Neural cell (in vitro differentiated cells): ENCODE measurements at regions not wholly inside any gene's neighbourhood (a gene's known extent, or its start where the extent isn't known, plus 50 kb on each side); places are given as distances from the start of the nearest gene placed in this dataset.

ENCODE experiments used
- EZH2 ChIP-seq: fragments of 200-600, 300-800 bp; shearing (Covaris generic), sonication (generic); IDR thresholded peaks from 2 replicates; pipeline ENCODE4 v1.6.1; 2014; ENCODE audit warnings: antibody characterized with exemption, low read length, borderline replicate concordance, mild to moderate bottlenecking; ENCODE audit not compliant: insufficient read depth, poor library complexity, severe bottlenecking
- POLR2AphosphoS5 ChIP-seq: IDR thresholded peaks from 2 replicates; pipeline ENCODE4 v1.6.1; 2012
- TAF1 ChIP-seq: IDR thresholded peaks from 2 replicates; pipeline ENCODE4 v1.6.1; 2012; ENCODE audit warnings: low read depth
- TF ChIP-seq, protein P1 (sequence below): fragments of 450-650 bp; IDR thresholded peaks from 2 replicates; pipeline ENCODE4 v1.5.1; 2014; ENCODE audit warnings: antibody characterized with exemption, mild to moderate bottlenecking, moderate library complexity; ENCODE audit not compliant: poor library complexity, severe bottlenecking

DNA sequence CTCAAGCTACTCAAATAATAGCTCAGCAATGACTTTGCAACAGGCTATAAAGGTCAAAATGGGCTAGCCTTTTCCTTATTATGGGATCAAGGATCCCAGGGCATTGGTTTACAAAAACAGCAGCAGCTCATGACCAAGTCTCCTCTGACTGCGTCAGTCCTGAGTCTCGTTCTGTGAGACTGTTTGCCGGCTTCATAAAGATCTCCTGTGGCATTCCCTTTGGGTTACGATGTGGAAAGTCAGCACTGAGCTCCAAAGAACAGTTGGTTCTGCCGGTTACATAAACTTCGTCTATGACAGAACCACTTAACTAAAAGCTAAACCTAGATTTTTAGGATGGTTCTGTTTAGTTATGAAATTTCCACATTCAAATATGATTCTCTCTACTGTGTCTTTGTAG is 674.9 kb downstream of the ZEB2 start:
- TF ChIP-seq EZH2 (no peak), POLR2AphosphoS5 (no peak), TAF1 (no peak)
- TF ChIP-seq, protein P1, sequence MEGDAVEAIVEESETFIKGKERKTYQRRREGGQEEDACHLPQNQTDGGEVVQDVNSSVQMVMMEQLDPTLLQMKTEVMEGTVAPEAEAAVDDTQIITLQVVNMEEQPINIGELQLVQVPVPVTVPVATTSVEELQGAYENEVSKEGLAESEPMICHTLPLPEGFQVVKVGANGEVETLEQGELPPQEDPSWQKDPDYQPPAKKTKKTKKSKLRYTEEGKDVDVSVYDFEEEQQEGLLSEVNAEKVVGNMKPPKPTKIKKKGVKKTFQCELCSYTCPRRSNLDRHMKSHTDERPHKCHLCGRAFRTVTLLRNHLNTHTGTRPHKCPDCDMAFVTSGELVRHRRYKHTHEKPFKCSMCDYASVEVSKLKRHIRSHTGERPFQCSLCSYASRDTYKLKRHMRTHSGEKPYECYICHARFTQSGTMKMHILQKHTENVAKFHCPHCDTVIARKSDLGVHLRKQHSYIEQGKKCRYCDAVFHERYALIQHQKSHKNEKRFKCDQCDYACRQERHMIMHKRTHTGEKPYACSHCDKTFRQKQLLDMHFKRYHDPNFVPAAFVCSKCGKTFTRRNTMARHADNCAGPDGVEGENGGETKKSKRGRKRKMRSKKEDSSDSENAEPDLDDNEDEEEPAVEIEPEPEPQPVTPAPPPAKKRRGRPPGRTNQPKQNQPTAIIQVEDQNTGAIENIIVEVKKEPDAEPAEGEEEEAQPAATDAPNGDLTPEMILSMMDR: no peak
